HG03565 (cell line): ENCODE measurements at regions not wholly inside any gene's neighbourhood (a gene's known extent, or its start where the extent isn't known, plus 50 kb on each side); places are given as distances from the start of the nearest gene placed in this dataset.
"Not testable (repeated sequence)": the region's sequence is repeated elsewhere in the genome, so short reads cannot be mapped to it uniquely, and the experiment has no call there.

Experiments
- ATAC-seq: cut with Tn5 transposase; IDR thresholded peaks from one replicate; pipeline ENCODE4 v1.9.1; 2021; ENCODE audit warnings: mild to moderate bottlenecking, moderate library complexity; ENCODE audit not compliant: unreplicated experiment

GRCh38 chr2:59770651-59771050 lies 782.8 kb downstream of the BCL11A start:
- no peak for ATAC-seq

GRCh38 chr2:59761966-59762365 lies 791.5 kb downstream of the BCL11A start:
- ATAC-seq: no peak

- ATAC-seq: no peak
Observed at GRCh38 chr2:59756150-59756549, 797.3 kb downstream of the BCL11A start.

GRCh38 chr2:59754011-59754735 lies 799.3 kb downstream of the BCL11A start:
- no peak for ATAC-seq

- ATAC-seq: no peak
Observed at GRCh38 chr2:59752512-59752911, 800.9 kb downstream of the BCL11A start.

- no peak for ATAC-seq
Observed at GRCh38 chr2:59752071-59752470, 801.4 kb downstream of the BCL11A start.

- not testable (repeated sequence) for ATAC-seq
Observed at GRCh38 chr2:59751214-59751613, 802.2 kb downstream of the BCL11A start.

GRCh38 chr2:59746291-59746690 lies 807.2 kb downstream of the BCL11A start:
- no peak for ATAC-seq

GRCh38 chr2:59745085-59745484 lies 808.4 kb downstream of the BCL11A start:
- ATAC-seq: no peak

- ATAC-seq: no peak
Observed at GRCh38 chr2:59744436-59744835, 809.0 kb downstream of the BCL11A start.

- no peak for ATAC-seq
Observed at GRCh38 chr2:59741840-59742239, 811.6 kb downstream of the BCL11A start.

GRCh38 chr2:59739166-59739565 lies 814.3 kb downstream of the BCL11A start:
- ATAC-seq: no peak

- ATAC-seq: no peak
Observed at GRCh38 chr2:59737299-59737698, 816.2 kb downstream of the BCL11A start.

- no peak for ATAC-seq
Observed at GRCh38 chr2:59734743-59735142, 818.7 kb downstream of the BCL11A start.

GRCh38 chr2:59733970-59734369 lies 819.5 kb downstream of the BCL11A start:
- no peak for ATAC-seq

- ATAC-seq: no peak
Observed at GRCh38 chr2:59733567-59733930, 819.9 kb downstream of the BCL11A start.

- ATAC-seq: no peak
Observed at GRCh38 chr2:59732871-59733566, 820.4 kb downstream of the BCL11A start.

GRCh38 chr2:59727121-59727590 lies 826.3 kb downstream of the BCL11A start:
- ATAC-seq: no peak

GRCh38 chr2:59726228-59727120 lies 827.0 kb downstream of the BCL11A start:
- ATAC-seq: peak; percentile 59

- no peak for ATAC-seq
Observed at GRCh38 chr2:59724746-59725145, 828.7 kb downstream of the BCL11A start.

- ATAC-seq: no peak
Observed at GRCh38 chr2:59720296-59720866, 833.1 kb downstream of the BCL11A start.
